ENCODE measurements at regions not wholly inside any gene's neighbourhood (a gene's known extent, or its start where the extent isn't known, plus 50 kb on each side); places are given as distances from the start of the nearest gene placed in this dataset.
A peak's percentile ranks its signal among the peaks of the same experiment; 100 is the strongest.

DNA sequence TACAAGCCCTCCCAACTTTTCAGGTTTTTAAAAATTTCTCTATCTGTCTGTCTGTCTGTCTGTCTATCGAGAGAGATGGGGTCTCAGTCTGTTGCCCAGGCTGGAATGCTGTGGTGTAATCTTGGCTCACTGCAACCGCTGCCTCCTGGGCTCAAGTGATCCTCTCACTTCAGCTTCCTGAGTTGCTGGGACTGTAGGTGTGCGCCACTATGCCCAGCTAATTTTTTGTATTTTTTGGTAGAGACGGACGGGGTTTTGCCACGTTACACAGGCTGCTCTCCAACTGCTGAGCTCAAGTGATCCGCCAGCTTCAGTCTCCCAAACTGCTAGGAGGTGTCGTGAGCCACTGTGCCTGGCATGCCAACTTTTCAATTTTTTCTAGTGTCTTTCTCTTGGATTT lies 437.2 kb downstream of the PCNX1 start:
- H3K9me3 Mint-ChIP-seq = no peaks in the 10 kb centered on the region
- no peak overlapping the region for H3K4me3 Mint-ChIP-seq
- H3K4me1 Mint-ChIP-seq = peaks cover 19% of the 10 kb centered on the region
- H3K36me3 Mint-ChIP-seq (ENCODE audit: low read depth) = peaks cover 22% of the 10 kb centered on the region
- H3K27ac Mint-ChIP-seq = peak overlapping the region in 1 of 3 experiments; percentile 18
- no peaks in the 10 kb centered on the region for H3K27me3 Mint-ChIP-seq (ENCODE audit: low read depth)
- TF ChIP-seq, protein P1, sequence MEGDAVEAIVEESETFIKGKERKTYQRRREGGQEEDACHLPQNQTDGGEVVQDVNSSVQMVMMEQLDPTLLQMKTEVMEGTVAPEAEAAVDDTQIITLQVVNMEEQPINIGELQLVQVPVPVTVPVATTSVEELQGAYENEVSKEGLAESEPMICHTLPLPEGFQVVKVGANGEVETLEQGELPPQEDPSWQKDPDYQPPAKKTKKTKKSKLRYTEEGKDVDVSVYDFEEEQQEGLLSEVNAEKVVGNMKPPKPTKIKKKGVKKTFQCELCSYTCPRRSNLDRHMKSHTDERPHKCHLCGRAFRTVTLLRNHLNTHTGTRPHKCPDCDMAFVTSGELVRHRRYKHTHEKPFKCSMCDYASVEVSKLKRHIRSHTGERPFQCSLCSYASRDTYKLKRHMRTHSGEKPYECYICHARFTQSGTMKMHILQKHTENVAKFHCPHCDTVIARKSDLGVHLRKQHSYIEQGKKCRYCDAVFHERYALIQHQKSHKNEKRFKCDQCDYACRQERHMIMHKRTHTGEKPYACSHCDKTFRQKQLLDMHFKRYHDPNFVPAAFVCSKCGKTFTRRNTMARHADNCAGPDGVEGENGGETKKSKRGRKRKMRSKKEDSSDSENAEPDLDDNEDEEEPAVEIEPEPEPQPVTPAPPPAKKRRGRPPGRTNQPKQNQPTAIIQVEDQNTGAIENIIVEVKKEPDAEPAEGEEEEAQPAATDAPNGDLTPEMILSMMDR (IDR thresholded peaks at IDR 0.05; ENCODE audit: unreplicated experiment in 3 of 3) = no peak

DNA sequence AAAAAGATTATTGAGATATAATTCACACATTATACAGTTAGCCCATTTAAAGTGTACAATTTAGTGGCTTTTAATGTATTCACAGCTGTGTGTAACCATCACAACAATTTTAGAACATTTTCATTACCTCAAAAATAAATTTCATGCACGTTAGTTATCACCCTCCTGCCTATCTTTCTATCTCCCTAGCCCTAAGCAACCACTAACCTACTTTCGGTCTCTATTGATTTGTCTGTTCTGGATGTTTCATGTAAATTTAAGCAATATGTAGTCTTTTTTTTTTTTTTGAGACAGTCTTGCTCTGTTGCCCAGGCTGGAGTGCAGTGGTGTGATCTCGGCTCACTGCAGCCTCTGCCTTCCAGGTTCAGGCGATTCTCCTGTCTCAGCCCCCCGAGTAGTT lies 439.4 kb downstream of the PCNX1 start:
- Mint-ChIP-seq H3K36me3 (ENCODE audit: low read depth) (peaks cover 17% of the 10 kb centered on the region), H3K4me1 (peaks cover 25% of the 10 kb centered on the region), H3K9me3 (no peaks in the 10 kb centered on the region), H3K4me3 (no peak overlapping the region), H3K27me3 (ENCODE audit: low read depth) (no peaks in the 10 kb centered on the region), H3K27ac (no peak overlapping the region)
- TF ChIP-seq, protein P1 (IDR thresholded peaks at IDR 0.05; ENCODE audit: unreplicated experiment in 3 of 3) = no peak

DNA sequence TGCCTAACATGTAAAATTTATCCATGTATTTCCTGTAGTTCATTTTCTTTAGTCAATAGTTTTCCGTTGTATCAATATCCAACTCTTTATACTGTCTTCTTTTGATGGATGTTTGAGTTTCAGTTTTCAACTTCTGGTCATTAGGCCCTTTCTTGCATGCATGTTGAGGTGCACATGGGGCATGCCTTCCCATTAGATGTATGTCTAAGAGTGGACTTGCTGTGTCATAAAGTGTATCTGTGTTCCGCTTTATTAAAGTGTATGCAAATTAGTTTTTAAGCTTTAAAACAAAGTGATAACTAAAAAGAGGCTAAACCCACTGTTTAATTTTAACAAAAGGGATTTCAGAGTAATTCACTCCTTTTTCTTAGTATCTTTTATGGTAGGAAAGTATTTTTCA lies 441.1 kb downstream of the PCNX1 start:
- Mint-ChIP-seq H3K4me1 (peaks cover 22% of the 10 kb centered on the region), H3K27me3 (ENCODE audit: low read depth) (no peaks in the 10 kb centered on the region), H3K4me3 (no peak overlapping the region), H3K36me3 (ENCODE audit: low read depth) (peaks cover 25% of the 10 kb centered on the region), H3K27ac (no peak overlapping the region), H3K9me3 (no peaks in the 10 kb centered on the region)
- TF ChIP-seq, protein P1 (IDR thresholded peaks at IDR 0.05; ENCODE audit: unreplicated experiment in 3 of 3) = no peak

DNA sequence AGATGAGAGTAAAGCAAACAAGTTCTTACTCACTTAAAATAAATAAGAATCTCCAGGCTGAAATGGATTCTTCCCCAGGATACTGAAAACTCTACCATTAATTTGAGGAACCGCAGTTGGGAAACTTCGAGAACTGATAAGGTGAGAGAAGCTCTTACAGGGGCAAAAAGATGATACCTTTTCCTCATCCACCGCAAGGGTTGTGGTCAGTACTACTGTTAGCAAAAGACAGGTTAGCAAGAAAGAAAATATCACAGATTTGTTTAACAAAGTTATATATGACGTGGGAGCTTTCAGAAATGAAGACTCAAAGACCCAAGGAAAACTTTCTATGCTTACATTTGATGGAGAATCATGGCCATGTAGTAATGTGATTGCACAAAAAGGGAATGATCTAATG lies 441.6 kb downstream of the PCNX1 start:
- no peaks in the 10 kb centered on the region for H3K27me3 Mint-ChIP-seq (ENCODE audit: low read depth)
- TF ChIP-seq, protein P1 (IDR thresholded peaks at IDR 0.05; ENCODE audit: unreplicated experiment in 3 of 3) = no peak

DNA sequence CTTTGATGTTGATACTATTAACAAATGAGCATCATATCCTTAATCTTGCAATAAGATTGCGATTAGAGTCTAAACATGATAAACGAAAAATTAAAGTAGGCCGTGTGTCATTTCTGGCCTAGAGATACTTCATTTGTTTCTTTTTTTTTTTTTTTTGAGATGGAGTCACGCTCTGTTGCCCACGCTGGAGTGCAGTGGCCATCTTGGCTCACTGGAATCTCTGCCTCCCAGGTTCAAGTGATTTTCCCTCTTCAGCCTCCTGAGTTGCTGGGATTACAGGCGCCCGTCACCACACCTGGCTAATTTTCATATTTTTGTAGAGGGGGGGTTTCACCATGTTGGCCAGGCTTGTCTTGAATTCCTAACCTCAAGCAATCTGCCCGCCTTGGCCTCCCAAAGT lies 446.9 kb downstream of the PCNX1 start:
- no peaks in the 10 kb centered on the region for H3K9me3 Mint-ChIP-seq
- no peak overlapping the region for H3K4me3 Mint-ChIP-seq
- peaks cover 25% of the 10 kb centered on the region for H3K36me3 Mint-ChIP-seq (ENCODE audit: low read depth)
- H3K27ac Mint-ChIP-seq = no peak overlapping the region
- TF ChIP-seq, protein P1 (IDR thresholded peaks at IDR 0.05; ENCODE audit: unreplicated experiment in 3 of 3) = no peak
- H3K27me3 Mint-ChIP-seq (ENCODE audit: low read depth) = no peaks in the 10 kb centered on the region
- H3K4me1 Mint-ChIP-seq = peaks cover 22% of the 10 kb centered on the region

More for the DNA sequence above, 441.6 kb downstream of the PCNX1 start:
- peaks cover 28% of the 10 kb centered on the region for H3K36me3 Mint-ChIP-seq (ENCODE audit: low read depth)
- no peak overlapping the region for H3K4me3 Mint-ChIP-seq
- no peaks in the 10 kb centered on the region for H3K9me3 Mint-ChIP-seq
- peak overlapping the region in 1 of 3 experiments; percentile 69 for H3K27ac Mint-ChIP-seq
- H3K4me1 Mint-ChIP-seq = peaks cover 18% of the 10 kb centered on the region

- Mint-ChIP-seq H3K36me3 (ENCODE audit: low read depth) (peaks cover 22% of the 10 kb centered on the region), H3K9me3 (no peaks in the 10 kb centered on the region), H3K27ac (peak overlapping the region; percentile 54 to 88 (median 76)), H3K4me1 (peaks cover 16% of the 10 kb centered on the region), H3K27me3 (ENCODE audit: low read depth) (no peaks in the 10 kb centered on the region), H3K4me3 (no peak overlapping the region)
- TF ChIP-seq, protein P1 (IDR thresholded peaks at IDR 0.05; ENCODE audit: unreplicated experiment in 3 of 3) = no peak
Observed at GRCh38 chr14:71354801-71355200, 447.5 kb downstream of the PCNX1 start.
